GM12891 (cell line): ENCODE measurements at regions not wholly inside any gene's neighbourhood (a gene's known extent, or its start where the extent isn't known, plus 50 kb on each side); places are given as distances from the start of the nearest gene placed in this dataset.

Experiments
- POLR2A ChIP-seq: IDR thresholded peaks from 2 replicates; pipeline ENCODE4 v1.6.1; 2011; ENCODE audit warnings: low read depth, low read length, control low read depth
- TAF1 ChIP-seq: IDR thresholded peaks from 2 replicates; pipeline ENCODE4 v1.6.1; 2011; ENCODE audit warnings: low read depth, low read length, control low read depth

DNA sequence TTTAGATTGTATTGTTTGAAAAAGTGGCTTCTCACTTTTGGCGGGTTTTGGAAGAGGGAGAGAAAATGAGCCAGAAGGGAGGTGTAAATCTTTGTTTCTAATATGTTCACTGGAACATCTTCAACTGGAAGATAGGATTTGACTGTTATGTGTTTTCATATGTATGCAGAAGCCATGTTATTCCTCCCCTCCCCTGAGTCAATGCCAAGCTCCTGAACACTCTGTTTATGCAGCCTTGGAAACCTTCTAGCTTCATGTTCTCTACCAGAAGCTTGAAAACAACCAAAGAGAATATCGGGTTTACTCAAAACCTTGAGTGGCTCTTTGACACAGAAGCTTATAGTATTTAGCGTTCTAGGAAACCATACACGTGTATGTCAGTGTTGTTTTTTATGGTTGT, 279.1 kb downstream of the PRL start:
- TF ChIP-seq POLR2A (no peak), TAF1 (no peak)
